HUES64 (cell line): ENCODE measurements at regions not wholly inside any gene's neighbourhood (a gene's known extent, or its start where the extent isn't known, plus 50 kb on each side); places are given as distances from the start of the nearest gene placed in this dataset.

Source experiments
- H3K27ac ChIP-seq: 2 replicates; pipeline ENCODE4 v1.7.0; 2013; ENCODE audit warnings: low read depth, low read length, inconsistent platforms
- H3K27me3 ChIP-seq: 2 replicates; pipeline ENCODE4 v1.6.1; 2013; ENCODE audit warnings: mild to moderate bottlenecking, low read length; ENCODE audit not compliant: insufficient read depth
- H3K36me3 ChIP-seq: 2 replicates; pipeline ENCODE4 v1.6.1; 2013; ENCODE audit warnings: mild to moderate bottlenecking, low read length; ENCODE audit not compliant: insufficient read depth
- H3K4me1 ChIP-seq: 2 replicates; pipeline ENCODE4 v1.6.1; 2013; ENCODE audit warnings: mild to moderate bottlenecking, low read length, moderate library complexity; ENCODE audit not compliant: insufficient read depth
- H3K4me3 ChIP-seq: 2 replicates; pipeline ENCODE4 v1.5.1; 2013; ENCODE audit warnings: mild to moderate bottlenecking, low read length, moderate library complexity
- H3K9ac ChIP-seq: 2 replicates; pipeline ENCODE4 v1.6.1; 2013; ENCODE audit warnings: mild to moderate bottlenecking, low read depth, low read length
- H3K9me3 ChIP-seq: 2 replicates; pipeline ENCODE4 v1.6.1; 2013; ENCODE audit warnings: low read depth, low read length; ENCODE audit not compliant: insufficient read depth
- WGBS: fragments of 150-250, 120-280 bp; methylation state at CpG from one replicate; pipeline ENCODE4 v1.1.7; 2013; ENCODE audit warnings: missing lambda C conversion rate; 5-methylcytosine and 5-hydroxymethylcytosine counted together

GRCh38 chr2:19479666-19480065, 121.2 kb upstream of the OSR1 start:
- no peak overlapping the region for H3K27ac ChIP-seq
- no peaks in the 10 kb centered on the region for H3K4me1 ChIP-seq
- no peak overlapping the region for H3K9ac ChIP-seq
- H3K9me3 ChIP-seq = no peaks in the 10 kb centered on the region
- no peaks in the 10 kb centered on the region for H3K27me3 ChIP-seq
- H3K36me3 ChIP-seq = no peaks in the 10 kb centered on the region
- WGBS = no CpG with 5 or more reads among the region's 1 CpG
- no peak overlapping the region for H3K4me3 ChIP-seq

- Histone ChIP-seq H3K27me3 (no peaks in the 10 kb centered on the region), H3K9me3 (no peaks in the 10 kb centered on the region), H3K4me3 (no peak overlapping the region), H3K27ac (no peak overlapping the region), H3K36me3 (no peaks in the 10 kb centered on the region), H3K4me1 (peaks cover 8% of the 10 kb centered on the region; the same call in 1 of the 2 replicates), H3K9ac (no peak overlapping the region)
- WGBS = no CpG with 5 or more reads among the region's 1 CpG
These were observed 120.0 kb upstream of the OSR1 start for GRCh38 chr2:19478409-19478808.

DNA sequence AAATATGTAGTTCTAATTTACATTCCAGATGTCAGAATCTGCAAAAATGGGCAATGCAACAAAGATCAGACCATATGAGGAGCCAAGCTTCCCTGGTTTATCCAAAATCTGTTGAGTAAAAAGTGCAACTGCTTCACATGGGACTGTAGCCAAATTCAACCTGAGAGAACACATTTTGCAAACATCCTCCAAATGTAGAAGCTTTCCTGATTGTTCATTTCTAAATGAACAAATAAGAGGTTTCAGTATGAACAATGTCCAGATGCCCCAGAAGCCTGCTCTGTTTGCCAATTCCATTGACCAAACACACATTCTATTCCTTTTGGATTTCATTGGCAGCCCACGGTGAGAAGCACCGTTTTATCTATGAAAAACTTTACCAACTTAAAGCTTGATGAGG, 117.9 kb upstream of the OSR1 start:
- Histone ChIP-seq H3K36me3 (no peaks in the 10 kb centered on the region), H3K27ac (no peak overlapping the region), H3K9ac (no peak overlapping the region), H3K9me3 (no peaks in the 10 kb centered on the region), H3K27me3 (no peaks in the 10 kb centered on the region), H3K4me1 (peaks cover 16% of the 10 kb centered on the region; the same call in 1 of the 2 replicates), H3K4me3 (no peak overlapping the region)
- 82% methylated on average over 2 of the region's 2 CpGs for WGBS

DNA sequence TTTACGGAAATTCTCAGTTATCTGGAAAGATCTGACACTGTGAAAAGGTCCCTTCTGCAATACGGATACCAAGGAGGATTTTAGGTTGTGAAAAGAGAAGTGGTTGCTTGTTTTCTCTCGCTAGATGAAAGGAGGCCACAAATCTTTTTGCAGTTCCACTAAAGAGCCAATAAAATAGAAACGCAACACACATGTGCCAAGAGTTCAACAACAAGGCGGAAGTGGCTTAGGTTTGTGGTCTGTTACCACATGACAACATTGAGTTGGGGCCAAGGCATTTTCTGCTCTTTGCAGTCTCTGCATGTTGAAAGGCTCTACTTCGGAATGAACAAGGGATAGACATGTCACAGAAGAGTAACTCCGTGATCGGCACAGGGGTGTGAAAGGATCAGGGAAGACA, 115.7 kb upstream of the OSR1 start:
- H3K9ac ChIP-seq = no peak overlapping the region
- no peaks in the 10 kb centered on the region for H3K27me3 ChIP-seq
- 95% methylated on average over 8 of the region's 8 CpGs for WGBS
- H3K4me3 ChIP-seq = no peak overlapping the region
- H3K27ac ChIP-seq = no peak overlapping the region
- H3K36me3 ChIP-seq = no peaks in the 10 kb centered on the region
- no peaks in the 10 kb centered on the region for H3K9me3 ChIP-seq
- H3K4me1 ChIP-seq = peaks cover 16% of the 10 kb centered on the region; the same call in 1 of the 2 replicates

DNA sequence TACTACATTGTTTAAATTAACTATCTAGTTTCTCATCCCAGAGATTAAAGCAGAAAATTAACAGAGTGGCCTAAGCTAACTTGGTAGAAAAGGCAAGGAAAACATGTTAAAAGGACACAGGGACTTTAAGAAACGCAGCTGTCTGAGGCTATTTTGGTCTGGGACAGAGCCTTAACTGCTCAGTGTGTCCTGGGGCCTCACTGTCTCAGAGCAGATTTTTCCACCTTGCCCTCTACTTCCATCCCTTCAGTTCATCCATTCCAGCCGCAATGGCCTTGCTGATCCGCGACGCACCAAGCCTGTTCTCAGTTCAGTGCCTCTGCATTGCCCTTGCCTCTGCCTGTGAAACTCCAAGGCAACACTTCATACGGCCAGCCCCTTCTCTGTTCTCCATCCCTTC, 114.9 kb upstream of the OSR1 start:
- H3K9ac ChIP-seq = no peak overlapping the region
- WGBS = 74% methylated on average over 6 of the region's 6 CpGs
- H3K9me3 ChIP-seq = no peaks in the 10 kb centered on the region
- H3K4me1 ChIP-seq = peaks cover 16% of the 10 kb centered on the region; the same call in 1 of the 2 replicates
- no peak overlapping the region for H3K27ac ChIP-seq
- H3K4me3 ChIP-seq = no peak overlapping the region
- H3K36me3 ChIP-seq = no peaks in the 10 kb centered on the region
- H3K27me3 ChIP-seq = no peaks in the 10 kb centered on the region

GRCh38 chr2:19472391-19472978, 114.1 kb upstream of the OSR1 start:
- Histone ChIP-seq H3K4me3 (no peak overlapping the region), H3K27ac (no peak overlapping the region), H3K4me1 (peaks cover 16% of the 10 kb centered on the region; the same call in 1 of the 2 replicates), H3K9ac (no peak overlapping the region), H3K9me3 (no peaks in the 10 kb centered on the region), H3K27me3 (no peaks in the 10 kb centered on the region), H3K36me3 (no peaks in the 10 kb centered on the region)
- 88% methylated on average over 4 of the region's 4 CpGs for WGBS

DNA sequence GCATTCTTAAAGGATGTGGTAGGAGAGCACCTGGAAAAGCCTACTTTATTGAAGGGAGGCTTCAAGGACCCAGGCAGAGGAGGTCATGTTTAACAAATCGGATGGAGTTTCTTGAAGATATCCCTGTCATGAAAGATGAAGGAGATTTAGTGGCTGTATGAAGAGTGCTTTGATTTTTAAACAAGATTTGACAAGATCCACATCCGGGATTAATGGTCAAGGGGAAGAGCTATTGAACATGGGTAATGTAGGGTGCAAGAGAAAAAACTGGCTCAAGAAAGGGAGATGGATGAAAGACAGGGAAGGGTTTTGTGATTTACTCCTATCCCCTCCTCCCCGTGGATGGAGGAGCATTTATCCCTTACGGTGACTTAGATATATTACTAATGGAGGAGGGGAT, 113.1 kb upstream of the OSR1 start:
- H3K27ac ChIP-seq = no peak overlapping the region
- no peak overlapping the region for H3K9ac ChIP-seq
- H3K4me1 ChIP-seq = peaks cover 16% of the 10 kb centered on the region; the same call in 1 of the 2 replicates
- WGBS = 95% methylated on average over 3 of the region's 4 CpGs
- no peaks in the 10 kb centered on the region for H3K27me3 ChIP-seq
- H3K36me3 ChIP-seq = no peaks in the 10 kb centered on the region
- no peaks in the 10 kb centered on the region for H3K9me3 ChIP-seq
- no peak overlapping the region for H3K4me3 ChIP-seq

- Histone ChIP-seq H3K36me3 (no peaks in the 10 kb centered on the region), H3K27ac (no peak overlapping the region), H3K4me3 (no peak overlapping the region), H3K4me1 (peaks cover 17% of the 10 kb centered on the region), H3K9ac (no peak overlapping the region), H3K9me3 (no peaks in the 10 kb centered on the region), H3K27me3 (no peaks in the 10 kb centered on the region)
These were observed 107.6 kb upstream of the OSR1 start for GRCh38 chr2:19465978-19466377.

GRCh38 chr2:19462256-19462645, 103.8 kb upstream of the OSR1 start:
- Histone ChIP-seq H3K9ac (no peak overlapping the region), H3K27ac (no peak overlapping the region), H3K36me3 (no peaks in the 10 kb centered on the region), H3K4me3 (no peak overlapping the region), H3K4me1 (peaks cover 32% of the 10 kb centered on the region), H3K27me3 (no peaks in the 10 kb centered on the region), H3K9me3 (no peaks in the 10 kb centered on the region)
- 81% methylated on average over 2 of the region's 2 CpGs for WGBS

GRCh38 chr2:19461504-19462255, 103.3 kb upstream of the OSR1 start:
- Histone ChIP-seq H3K27ac (no peak overlapping the region; the same call in 1 of the 2 replicates), H3K27me3 (no peaks in the 10 kb centered on the region), H3K9me3 (no peaks in the 10 kb centered on the region), H3K4me1 (peaks cover 32% of the 10 kb centered on the region), H3K36me3 (no peaks in the 10 kb centered on the region), H3K9ac (no peak overlapping the region), H3K4me3 (no peak overlapping the region)
- 59% methylated on average over 3 of the region's 5 CpGs for WGBS

DNA sequence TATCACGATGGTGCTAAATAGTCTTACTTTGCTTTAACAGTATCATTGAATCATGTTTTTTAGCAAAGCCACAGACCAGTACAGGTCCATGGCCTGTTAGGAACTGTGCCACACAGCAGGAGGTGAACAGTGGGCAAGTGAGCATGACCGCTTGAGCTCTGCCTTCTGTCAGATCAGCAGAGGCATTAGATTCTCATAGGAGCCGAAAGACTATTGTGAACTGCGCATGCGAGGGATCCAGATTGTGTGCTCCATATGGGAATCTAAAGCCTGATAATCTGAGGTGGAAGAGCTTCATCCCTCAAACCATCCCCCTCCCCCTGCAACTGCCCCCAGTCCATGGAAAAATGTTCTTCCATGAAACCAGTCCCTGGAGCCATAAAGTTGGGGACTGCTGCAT, 102.3 kb upstream of the OSR1 start:
- WGBS = 95% methylated on average over 5 of the region's 5 CpGs
- H3K27ac ChIP-seq = no peak overlapping the region
- H3K9me3 ChIP-seq = no peaks in the 10 kb centered on the region
- H3K4me3 ChIP-seq = no peak overlapping the region
- H3K9ac ChIP-seq = no peak overlapping the region
- H3K4me1 ChIP-seq = peaks cover 32% of the 10 kb centered on the region
- no peaks in the 10 kb centered on the region for H3K27me3 ChIP-seq
- no peaks in the 10 kb centered on the region for H3K36me3 ChIP-seq
